B cell (primary cell): ENCODE measurements at regions not wholly inside any gene's neighbourhood (a gene's known extent, or its start where the extent isn't known, plus 50 kb on each side); places are given as distances from the start of the nearest gene placed in this dataset.

ENCODE experiments used
- EZH2 ChIP-seq: IDR thresholded peaks from 2 replicates; pipeline ENCODE4 v1.6.1; 2012; ENCODE audit warnings: borderline replicate concordance, low read depth, mild to moderate bottlenecking, moderate library complexity, low read length; ENCODE audit not compliant: insufficient read depth, poor library complexity, severe bottlenecking
- TF ChIP-seq, protein P1 (sequence below): fragments of 200-600 bp; IDR thresholded peaks from one replicate; pipeline ENCODE4 v1.8.0; 2022; ENCODE audit warnings: antibody characterized with exemption, mild to moderate bottlenecking

DNA sequence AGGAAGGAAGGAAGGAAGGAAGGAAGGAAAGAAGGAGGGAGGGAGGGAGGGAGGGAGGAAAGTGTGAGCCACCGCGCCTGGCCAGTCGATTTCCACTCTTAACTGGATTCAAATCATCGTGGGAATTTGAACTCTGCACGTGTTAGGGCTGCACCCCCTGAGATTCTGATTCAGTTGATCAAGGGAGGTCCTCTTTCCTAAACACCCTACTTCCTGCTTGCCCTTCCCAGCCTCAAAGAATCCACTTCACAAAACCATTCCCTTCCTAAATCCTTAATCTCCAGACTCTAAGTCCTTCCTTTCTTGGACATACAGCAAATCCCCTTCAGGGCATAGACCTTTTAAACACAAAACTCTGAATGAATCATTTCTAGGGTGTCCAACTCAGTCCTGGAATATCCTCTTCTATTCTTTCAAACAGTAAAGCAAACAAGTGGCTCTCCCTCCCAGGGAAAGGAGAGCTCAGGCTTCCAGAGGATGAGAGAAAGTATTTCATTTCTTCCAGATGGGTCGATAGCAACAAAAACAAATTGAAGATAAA, 68.2 kb upstream of the MBOAT2 start:
- no peak for TF ChIP-seq EZH2
- TF ChIP-seq, protein P1, sequence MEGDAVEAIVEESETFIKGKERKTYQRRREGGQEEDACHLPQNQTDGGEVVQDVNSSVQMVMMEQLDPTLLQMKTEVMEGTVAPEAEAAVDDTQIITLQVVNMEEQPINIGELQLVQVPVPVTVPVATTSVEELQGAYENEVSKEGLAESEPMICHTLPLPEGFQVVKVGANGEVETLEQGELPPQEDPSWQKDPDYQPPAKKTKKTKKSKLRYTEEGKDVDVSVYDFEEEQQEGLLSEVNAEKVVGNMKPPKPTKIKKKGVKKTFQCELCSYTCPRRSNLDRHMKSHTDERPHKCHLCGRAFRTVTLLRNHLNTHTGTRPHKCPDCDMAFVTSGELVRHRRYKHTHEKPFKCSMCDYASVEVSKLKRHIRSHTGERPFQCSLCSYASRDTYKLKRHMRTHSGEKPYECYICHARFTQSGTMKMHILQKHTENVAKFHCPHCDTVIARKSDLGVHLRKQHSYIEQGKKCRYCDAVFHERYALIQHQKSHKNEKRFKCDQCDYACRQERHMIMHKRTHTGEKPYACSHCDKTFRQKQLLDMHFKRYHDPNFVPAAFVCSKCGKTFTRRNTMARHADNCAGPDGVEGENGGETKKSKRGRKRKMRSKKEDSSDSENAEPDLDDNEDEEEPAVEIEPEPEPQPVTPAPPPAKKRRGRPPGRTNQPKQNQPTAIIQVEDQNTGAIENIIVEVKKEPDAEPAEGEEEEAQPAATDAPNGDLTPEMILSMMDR, result no peak
